GM19023 (cell line): ENCODE measurements at regions not wholly inside any gene's neighbourhood (a gene's known extent, or its start where the extent isn't known, plus 50 kb on each side); places are given as distances from the start of the nearest gene placed in this dataset.
"Not testable (repeated sequence)": the region's sequence is repeated elsewhere in the genome, so short reads cannot be mapped to it uniquely, and the experiment has no call there.

ENCODE experiments used
- ATAC-seq: cut with Tn5 transposase; IDR thresholded peaks from one replicate; pipeline ENCODE4 v1.9.1; 2021; ENCODE audit warnings: mild to moderate bottlenecking, moderate library complexity; ENCODE audit not compliant: unreplicated experiment

DNA sequence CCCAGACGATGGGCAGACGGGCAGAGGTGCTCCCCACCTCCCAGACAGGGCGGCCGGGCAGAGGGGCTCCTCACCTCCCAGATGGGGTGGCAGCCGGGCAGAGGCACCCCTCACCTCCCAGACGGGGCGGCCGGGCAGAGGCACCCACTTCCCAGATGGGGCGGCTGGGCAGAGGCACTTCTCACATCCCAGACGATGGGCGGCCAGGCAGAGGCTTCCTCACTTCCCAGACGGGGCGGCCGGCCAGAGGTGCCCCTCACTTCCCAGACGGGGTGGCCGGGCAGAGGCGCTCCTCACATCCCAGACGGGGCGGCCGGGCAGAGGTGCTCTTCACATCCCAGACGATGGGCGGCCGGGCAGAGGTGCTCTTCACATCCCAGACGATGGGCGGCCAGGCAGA lies 96.6 kb downstream of the ABCC12 start:
- ATAC-seq = not testable (repeated sequence)

DNA sequence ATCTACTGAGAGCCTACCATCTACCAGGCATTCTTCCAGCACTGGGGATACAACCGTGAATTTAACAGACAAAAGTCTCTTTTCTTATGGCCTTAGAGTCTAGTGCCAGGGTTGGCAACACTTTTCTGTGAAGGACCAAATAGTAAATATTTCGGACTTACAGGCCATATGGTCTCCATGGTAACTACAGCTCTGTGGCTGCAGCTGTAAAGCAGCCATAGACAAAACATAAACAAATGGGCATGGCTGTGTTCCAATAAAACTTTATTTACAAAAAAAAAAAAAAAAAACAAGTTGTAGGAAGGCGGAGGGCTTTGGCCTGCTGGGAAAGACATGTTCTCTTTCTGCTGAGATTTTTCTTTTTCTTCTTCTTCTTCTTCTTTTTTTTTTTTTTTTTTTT lies 98.7 kb downstream of the ABCC12 start:
- no peak for ATAC-seq

DNA sequence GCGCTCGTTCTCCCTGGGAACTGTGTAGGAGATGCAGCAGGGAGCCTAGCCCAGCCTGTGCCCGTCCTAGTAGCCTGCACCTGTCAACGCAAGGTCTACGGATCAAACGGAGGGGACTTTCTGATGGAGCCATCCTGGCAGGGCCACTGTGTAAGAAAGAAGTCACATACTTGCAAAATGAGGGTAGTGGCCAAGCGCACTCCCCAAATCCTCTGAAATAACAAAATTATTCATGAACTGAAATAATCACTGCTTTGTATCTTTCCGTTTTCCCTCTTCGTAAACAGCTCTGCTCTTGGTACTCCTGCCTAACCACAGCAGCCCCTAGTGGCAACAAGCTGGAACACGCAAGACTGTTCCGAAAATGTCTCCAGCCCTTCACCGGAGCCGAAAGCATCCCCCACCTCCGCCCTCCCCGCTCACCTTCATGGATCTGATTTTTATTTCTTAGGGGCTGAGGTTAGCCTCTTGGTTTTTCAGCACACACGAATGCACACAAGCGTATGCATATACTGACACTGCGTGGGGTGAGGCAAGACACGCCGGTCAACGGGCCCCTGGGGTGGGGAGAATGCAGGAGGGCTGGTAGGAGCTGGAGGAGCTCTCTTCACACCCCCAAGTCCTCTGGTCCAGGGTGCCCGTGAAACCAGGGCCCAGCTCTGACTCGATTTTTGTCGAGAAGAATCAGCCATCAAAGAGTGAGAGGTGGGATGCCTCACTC lies 100.8 kb downstream of the ABCC12 start:
- peak; percentile 81 for ATAC-seq

DNA sequence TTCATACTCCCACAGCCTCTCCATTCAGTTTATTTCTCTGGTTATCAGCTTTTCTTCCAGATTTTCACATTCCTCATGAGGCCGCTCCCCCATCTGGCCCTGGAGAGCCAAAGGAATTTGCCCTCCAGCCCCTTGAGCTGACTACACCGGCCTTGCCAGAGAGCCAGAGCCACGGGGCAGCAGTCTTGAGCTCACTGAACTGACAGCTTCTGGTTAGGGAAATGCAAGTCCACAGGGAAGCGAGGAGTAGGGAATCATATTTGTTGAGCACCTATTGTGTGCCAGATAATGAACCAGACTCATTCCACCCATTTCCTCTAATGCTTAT lies 102.4 kb downstream of the ABCC12 start:
- ATAC-seq = no peak

DNA sequence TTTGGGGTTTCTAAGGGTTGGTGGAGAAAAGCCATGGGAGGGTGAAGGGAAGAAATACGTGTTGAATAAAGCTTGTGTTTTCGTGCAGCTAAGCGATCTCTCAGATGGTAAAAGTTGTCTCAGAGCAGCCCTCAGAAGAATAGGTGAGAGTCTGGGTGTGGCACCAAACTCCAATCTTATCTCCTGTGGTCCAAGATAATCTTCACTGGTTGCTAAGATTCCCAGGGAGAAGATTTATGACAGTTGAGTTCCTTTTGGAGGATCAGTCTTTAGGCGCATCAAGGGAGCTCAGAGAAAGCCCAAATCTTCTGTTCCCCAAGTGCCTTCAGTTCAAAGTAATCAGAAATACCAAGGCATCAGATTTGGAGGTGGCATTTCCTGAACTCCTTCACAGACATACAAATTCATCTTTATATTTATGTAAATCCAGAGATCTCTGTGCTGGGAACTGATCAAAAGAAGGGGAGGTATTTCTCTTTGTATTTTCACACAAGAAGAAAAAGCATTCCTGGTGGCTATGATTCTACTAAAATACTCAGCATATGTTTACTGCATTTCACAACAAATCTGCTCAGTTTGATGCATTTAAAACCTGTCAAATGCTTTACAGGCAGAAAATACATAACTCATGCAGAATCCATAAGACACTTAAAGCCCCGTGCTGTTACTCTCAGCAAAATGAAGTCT lies 102.9 kb downstream of the ABCC12 start:
- ATAC-seq = no peak

DNA sequence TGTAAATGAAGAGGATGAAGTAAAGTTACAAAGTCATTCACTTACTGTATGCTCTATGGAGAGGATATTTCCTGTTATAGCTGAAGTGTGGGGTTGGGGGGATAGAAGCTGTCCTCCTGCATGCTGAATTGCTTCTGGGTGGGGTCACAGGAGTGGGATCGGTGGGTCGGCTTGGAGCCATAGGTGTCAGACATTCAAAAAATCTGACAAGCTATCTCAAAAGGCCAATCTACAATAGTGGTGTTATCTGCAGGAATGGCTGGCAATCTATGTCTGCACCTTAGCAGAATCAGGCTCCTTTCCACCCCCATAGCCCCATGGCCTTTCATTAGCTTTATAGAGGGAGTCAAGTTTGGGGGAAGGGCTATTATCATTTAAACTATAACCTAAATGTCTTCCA lies 104.9 kb downstream of the ABCC12 start:
- no peak for ATAC-seq

DNA sequence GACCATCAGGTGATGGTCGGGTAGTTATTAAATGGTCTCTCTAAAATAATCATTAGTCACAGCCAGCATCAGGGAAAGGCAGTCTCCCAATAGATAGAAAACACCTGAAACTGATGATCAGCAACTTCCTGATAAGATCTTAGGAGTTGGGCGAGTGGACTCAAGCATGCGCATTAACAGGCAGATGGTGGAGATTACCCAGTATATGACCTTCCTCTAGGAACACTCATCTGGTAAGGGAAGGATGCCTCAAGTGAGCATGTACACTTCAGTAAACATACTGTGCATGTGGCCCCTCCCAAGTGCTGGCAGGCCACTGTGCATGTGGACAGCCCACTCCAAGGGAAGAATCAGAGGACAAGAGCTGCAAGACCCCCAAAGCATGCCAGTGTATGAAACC lies 105.9 kb downstream of the ABCC12 start:
- no peak for ATAC-seq

DNA sequence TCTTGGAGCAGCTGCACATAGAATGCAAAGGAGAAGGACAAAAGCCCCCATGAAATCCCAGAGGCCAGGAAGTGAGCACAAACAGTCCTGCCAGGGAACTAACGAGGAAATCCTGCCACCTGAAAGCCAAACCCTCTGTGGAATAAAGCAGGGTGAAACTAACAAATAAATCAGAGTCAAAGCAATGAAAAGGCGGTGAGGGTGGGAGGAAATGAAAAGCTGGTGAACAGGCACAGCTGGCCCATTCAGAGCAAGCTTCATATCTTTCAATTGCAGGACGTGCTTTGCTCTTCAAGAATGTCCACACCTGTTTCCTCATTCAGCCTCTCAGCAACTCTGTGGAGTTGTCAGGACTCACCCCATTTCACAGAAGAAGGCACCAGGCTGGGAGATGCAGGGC lies 108.1 kb downstream of the ABCC12 start:
- ATAC-seq = no peak

DNA sequence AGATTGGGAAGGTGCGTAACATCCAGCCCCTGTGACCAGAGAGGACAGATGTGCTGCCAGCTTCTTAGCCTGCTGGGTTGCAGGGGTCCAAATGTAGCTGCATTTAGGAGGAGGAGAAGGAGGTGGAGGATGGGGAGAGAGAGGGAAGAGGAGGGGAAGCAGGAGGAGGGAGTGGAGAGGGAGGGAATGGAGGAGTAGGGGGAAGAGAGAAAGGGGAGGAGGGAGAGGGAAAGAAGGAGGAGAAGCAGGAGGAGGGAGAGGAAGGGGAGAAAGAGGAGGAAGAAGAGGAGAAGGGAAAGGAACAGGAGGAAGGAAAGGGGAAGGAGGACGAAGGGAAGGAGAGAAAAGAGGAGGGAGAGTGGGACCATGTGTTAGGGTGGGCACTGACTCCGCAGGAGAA lies 108.6 kb downstream of the ABCC12 start:
- no peak for ATAC-seq

DNA sequence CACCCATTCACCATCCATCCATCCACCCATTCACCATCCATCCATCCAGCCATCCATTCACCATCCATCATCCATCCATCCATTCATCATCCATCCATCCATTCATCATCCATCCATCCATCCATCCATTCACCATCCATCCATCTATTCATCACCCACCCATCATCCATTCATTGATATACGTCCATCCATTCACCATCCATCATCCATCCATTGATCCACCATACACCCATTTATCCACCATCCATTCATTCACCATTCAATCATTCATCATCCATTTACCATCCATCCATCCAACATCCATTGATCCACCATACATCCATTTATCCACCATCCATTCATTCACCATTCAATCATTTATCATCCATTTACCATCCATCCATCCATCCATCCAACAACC lies 111.7 kb downstream of the ABCC12 start:
- ATAC-seq = no peak

DNA sequence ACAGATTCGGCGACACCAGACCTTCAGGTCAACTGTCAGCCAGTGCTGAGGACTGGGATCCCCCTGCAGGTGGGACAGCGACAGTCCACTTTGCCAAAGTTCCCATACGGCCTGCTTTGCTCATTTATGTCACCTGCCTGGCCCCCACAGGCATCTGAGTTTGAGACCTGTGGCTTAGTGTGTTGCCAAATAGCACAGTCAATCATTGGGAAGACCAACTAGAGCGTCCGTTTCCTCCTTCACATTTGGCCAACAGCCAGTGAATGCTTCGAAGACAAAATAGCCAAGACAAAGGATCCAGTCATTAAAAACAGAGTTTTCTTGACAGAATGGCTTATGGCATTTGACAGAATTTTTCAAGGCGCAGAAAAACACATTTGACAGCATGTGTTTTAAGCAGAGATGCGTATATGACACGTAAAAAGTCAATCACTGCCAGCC lies 113.8 kb downstream of the ABCC12 start:
- no peak for ATAC-seq

DNA sequence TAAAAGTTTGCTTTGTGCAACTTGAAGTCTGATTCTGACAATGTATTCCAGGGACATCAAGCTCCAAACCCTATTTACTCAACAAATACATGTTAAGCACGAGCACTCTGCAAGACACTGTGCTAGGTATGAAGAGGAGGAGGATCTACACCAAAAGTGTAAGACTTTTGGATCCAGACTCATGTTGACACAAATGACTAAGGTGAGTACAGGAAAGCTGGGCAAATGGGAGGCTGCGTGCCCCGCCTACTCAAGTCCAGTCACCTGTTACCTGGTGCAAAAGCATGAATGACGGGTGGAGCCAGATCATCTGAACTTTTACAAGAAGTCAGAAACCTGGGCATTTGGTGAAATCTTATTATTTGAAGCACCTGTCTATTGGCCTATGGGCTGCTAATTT lies 120.7 kb downstream of the ABCC12 start:
- no peak for ATAC-seq

DNA sequence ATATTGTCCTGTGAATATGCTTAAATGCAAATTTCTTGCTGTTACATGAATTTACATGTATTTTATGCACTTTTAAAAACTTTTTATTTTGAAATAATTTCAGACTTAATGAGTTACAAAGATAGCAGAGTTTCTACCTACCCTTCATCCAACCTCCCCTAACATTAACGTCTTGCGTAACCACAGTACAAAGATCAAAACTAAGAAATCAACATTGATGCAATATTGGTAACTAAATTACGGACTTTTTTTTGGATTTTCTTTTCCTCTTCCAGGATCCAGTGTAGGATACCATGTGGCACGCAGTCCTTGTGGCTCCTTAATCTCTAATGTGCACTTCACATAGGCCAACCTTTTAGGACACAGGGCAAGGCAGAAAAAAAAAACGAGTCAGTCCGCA lies 124.9 kb downstream of the ABCC12 start:
- no peak for ATAC-seq

DNA sequence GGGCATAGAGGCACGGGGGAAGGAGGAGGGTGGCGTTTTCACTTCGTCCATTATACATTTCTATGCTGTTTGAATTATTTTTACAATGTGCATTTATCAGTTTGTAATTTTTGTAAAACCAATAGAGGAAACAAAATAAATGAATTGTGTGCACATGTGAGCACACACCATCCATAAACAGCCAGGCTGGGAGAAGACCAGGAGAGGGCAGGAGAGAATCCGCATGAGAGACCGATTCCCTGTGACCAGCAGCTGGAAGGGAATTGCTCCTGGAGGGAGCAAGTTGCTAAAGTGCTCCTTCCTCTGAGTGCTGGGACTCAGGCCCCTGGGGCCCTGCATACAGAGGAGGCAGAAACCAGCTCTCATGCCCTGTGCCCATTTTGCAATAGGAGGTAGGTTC lies 126.0 kb downstream of the ABCC12 start:
- ATAC-seq = no peak

DNA sequence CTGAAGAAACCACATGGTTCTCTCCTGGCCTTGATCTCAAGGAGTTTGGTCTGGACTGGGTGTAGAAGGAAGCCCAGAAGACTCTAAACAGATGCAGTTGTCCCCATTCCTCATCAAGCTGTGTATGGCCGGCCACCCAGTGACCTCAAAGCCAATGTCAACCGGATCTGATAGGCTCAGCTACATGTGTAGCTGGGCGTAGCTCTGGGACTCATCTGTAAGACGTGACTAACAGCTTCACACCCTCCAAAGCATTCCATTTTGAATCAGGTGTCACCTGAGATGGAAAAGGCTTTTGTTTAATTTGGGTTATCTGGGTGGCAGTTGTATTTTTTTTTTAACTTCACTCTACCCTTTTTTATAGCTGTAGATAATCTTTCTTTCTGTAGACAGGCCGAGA lies 130.4 kb downstream of the ABCC12 start:
- ATAC-seq = no peak

DNA sequence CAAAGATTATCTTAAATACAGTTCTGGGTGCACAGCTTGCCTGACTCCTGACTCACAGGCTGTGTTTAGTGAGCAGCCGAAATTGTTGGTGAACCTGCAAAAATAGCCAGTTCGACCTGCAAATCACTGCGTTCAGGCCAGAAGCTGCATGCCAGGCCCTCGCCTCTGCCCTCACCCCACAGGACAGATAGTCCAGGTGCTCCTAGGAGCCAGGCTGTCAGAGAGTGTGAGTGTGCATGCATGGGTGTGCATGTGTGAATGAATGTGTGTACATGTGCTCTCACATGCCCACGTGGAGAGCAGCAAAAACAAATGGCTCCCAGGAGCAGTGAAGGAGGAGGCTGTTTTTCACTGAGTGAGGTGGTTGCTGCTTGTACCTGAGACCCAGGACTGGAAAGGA lies 131.8 kb downstream of the ABCC12 start:
- no peak for ATAC-seq

DNA sequence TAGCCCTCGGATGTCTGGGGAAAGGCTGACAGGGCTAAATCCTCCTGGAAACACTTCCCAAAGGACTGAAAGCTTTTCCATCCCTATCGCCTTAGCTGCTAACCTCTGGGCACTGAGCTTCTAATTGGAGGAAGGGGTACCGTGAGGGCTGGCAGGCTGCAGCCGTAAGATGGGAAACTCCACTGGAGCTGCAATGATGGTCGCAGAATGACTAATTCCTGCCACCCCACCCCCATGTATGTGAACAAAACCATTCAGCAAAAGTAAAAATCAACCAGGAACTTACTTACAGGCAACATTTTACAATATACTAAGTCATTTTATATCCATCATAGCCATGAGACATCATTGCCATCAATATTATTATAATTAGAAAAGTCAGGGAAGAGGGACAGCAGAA lies 133.3 kb downstream of the ABCC12 start:
- ATAC-seq = no peak

DNA sequence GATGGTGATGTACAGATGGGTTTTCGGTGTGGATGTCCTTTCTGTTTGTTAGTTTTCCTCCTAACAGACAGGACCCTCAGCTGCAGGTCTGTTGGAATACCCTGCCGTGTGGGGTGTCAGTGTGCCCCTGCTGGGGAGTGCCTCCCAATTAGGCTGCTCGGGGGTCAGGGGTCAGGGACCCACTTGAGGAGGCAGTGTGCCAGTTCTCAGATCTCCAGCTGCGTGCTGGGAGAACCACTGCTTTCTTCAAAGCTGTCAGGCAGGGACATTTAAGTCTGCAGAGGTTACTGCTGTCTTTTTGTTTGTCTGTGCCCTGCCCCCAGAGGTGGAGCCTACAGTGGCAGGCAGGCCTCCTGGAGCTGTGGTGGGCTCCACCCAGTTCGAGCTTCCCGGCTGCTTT lies 135.2 kb downstream of the ABCC12 start:
- ATAC-seq = not testable (repeated sequence)

DNA sequence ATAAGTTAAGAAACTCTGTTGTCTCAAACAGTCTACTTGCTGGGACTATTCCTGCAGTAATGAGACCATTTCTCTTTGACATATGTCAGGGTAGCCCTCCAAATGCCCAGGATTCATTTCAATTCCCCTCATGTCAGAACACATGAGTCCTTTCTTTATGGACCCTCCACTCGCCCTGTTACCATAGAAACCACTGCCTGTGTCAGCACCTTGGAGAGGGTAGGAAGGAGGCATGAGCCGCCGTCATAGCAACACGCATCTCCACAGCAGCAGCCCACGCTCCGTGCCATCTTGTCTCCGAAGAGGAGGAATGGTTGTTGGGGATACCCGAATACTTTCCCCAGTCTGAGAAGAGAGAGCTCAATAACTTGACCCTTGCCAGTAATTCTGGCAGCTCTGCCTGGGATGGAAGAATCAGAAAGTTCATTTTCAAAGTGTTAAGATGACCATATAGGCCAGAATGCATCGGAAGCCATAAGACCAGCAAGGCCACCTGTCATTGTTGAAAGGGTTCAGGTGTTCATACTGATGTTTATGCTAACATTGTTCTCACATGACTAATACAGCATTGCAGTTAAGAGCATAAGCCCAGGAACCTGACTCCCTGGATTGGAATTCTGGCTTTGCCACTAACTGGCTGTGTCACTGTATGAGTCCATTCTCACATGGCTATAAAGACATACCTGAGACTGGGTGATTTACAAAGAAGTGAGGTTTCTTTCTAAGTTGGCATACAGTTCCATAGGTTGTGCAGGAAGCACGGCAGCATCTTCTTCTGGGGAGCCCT lies 141.3 kb downstream of the ABCC12 start:
- ATAC-seq = no peak

DNA sequence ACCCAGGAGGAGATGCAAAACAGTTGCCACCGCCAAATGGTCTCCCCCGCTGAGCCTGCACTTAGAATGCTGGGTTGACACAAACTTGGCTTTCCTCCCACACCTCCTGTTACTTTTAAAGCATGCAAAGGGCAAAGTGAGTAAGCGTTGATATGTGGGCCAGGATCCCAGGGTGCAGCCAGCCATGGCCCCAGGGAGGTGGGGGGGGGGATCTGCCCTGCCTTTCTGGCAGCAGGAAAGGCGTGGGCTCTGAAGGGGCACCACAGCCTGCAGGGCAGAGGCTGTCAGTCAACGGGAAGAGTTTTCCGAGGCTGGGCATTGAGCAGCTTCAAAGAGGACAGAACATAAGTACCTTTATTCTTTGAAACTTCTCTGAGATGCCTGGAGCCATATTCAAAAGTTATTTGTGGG lies 142.3 kb downstream of the ABCC12 start:
- no peak for ATAC-seq

DNA sequence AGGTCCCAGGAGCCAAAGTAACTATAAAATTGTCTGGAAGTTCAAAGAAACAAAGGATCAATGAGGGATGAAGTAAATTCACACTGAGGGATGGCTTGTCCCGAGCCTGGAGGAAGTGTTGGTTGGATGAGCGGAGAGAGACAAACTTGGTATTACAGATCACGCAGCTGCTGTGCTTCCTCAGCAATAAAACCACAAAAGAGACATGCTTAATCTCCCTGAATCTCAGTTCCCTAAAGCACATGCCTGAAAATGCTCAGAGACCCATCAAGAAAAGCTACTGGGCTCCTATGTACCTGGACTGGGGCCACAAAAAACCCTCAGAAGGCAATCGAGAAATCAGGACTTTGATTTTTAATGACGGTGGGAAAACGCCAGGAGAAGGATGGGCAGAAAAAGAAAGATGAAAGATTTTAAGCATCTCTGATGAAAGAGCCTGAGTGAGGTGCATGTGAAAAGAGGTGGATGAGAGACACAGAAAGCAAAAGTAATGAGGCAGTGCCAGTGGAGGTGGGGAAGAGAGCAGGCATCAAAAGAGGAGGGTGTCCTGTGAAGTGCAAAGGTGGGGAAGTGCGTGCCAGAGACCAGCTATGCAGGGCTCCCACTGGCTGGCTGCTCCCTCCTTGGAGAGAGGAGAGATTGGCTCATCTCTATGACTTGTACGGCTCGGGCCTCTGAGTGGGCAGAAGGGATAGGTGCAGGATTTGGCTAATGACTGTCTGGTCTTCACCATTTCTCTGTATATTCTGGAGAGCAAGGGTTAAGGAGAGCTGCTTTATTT lies 143.7 kb downstream of the ABCC12 start:
- no peak for ATAC-seq
